Astrocyte (in vitro differentiated cells and primary cell): ENCODE measurements at regions not wholly inside any gene's neighbourhood (a gene's known extent, or its start where the extent isn't known, plus 50 kb on each side); places are given as distances from the start of the nearest gene placed in this dataset.

Experiments
- DNase-seq: peaks from one replicate; pipeline ENCODE4 v3.0.0-alpha.2; 2010; ENCODE audit warnings: low read depth
- FAIRE-seq: peaks from 2 replicates; lab custom pipeline; 2011; peaks lifted over from hg19 to GRCh38; lab: Jason Lieb, UNC
- H2AFZ ChIP-seq: 2 replicates; pipeline ENCODE4 v1.6.0; 2012; ENCODE audit warnings: low read depth, low read length, inconsistent platforms
- H3K27ac ChIP-seq: 2 replicates; pipeline ENCODE4 v1.5.1; 2011; ENCODE audit warnings: low read depth, low read length, inconsistent platforms
- H3K27me3 ChIP-seq: 2 replicates; pipeline ENCODE4 v1.6.0; 2011; ENCODE audit warnings: low read length, inconsistent platforms; ENCODE audit not compliant: insufficient read depth
- H3K36me3 ChIP-seq: 2 replicates; pipeline ENCODE4 v1.5.1; 2011; ENCODE audit warnings: low read length, inconsistent platforms; ENCODE audit not compliant: insufficient read depth
- H3K4me1 ChIP-seq: 2 replicates; pipeline ENCODE4 v1.5.1; 2011; ENCODE audit warnings: low read length, inconsistent platforms; ENCODE audit not compliant: insufficient read depth
- H3K4me2 ChIP-seq: 2 replicates; pipeline ENCODE4 v1.6.0; 2012; ENCODE audit warnings: low read length, inconsistent platforms
- H3K4me3 ChIP-seq: 2 replicates; pipeline ENCODE4 v1.5.1; 2011; ENCODE audit warnings: low read depth, mild to moderate bottlenecking, low read length, inconsistent platforms; ENCODE audit not compliant: insufficient read depth
- H3K79me2 ChIP-seq: 2 replicates; pipeline ENCODE4 v1.6.0; 2012; ENCODE audit warnings: mild to moderate bottlenecking, low read length, inconsistent platforms; ENCODE audit not compliant: insufficient read depth
- H3K9ac ChIP-seq: 2 replicates; pipeline ENCODE4 v1.6.0; 2012; ENCODE audit warnings: mild to moderate bottlenecking, low read length, inconsistent platforms
- H3K9me3 ChIP-seq: 2 replicates; pipeline ENCODE4 v1.5.1; 2012; ENCODE audit warnings: low read depth, mild to moderate bottlenecking, low read length, inconsistent platforms; ENCODE audit not compliant: insufficient read depth
- H4K20me1 ChIP-seq: 2 replicates; pipeline ENCODE4 v1.6.0; 2012; ENCODE audit warnings: low read length, inconsistent platforms; ENCODE audit not compliant: insufficient read depth
- H3K27ac Mint-ChIP-seq: one replicate; pipeline ENCODE4 v1.8.0; 2021; ENCODE audit warnings: mild to moderate bottlenecking, mixed read lengths; ENCODE audit not compliant: unreplicated experiment
- H3K27me3 Mint-ChIP-seq: one replicate; pipeline ENCODE4 v1.8.0; 2021; ENCODE audit warnings: low read depth, mixed read lengths; ENCODE audit not compliant: unreplicated experiment
- H3K36me3 Mint-ChIP-seq: one replicate; pipeline ENCODE4 v1.8.0; 2021; ENCODE audit warnings: low read depth, mixed read lengths; ENCODE audit not compliant: unreplicated experiment
- H3K4me1 Mint-ChIP-seq: one replicate; pipeline ENCODE4 v1.8.0; 2021; ENCODE audit warnings: low read depth, mixed read lengths; ENCODE audit not compliant: unreplicated experiment
- H3K4me3 Mint-ChIP-seq: one replicate; pipeline ENCODE4 v1.8.0; 2021; ENCODE audit warnings: mild to moderate bottlenecking, moderate library complexity, mixed read lengths; ENCODE audit not compliant: unreplicated experiment
- H3K9me3 Mint-ChIP-seq: one replicate; pipeline ENCODE4 v1.8.0; 2021; ENCODE audit warnings: mild to moderate bottlenecking, mixed read lengths; ENCODE audit not compliant: unreplicated experiment
- EZH2 ChIP-seq: IDR thresholded peaks from 2 replicates; pipeline ENCODE4 v1.6.1; 2012; ENCODE audit warnings: mild to moderate bottlenecking, low read length, inconsistent platforms; ENCODE audit not compliant: insufficient read depth
- TF ChIP-seq, protein P1 (sequence below): IDR thresholded peaks from 2 replicates; pipeline ENCODE4 v1.5.1; 2011; ENCODE audit warnings: low read depth, mild to moderate bottlenecking, inconsistent platforms, low read length, moderate library complexity; ENCODE audit not compliant: insufficient read depth

DNA sequence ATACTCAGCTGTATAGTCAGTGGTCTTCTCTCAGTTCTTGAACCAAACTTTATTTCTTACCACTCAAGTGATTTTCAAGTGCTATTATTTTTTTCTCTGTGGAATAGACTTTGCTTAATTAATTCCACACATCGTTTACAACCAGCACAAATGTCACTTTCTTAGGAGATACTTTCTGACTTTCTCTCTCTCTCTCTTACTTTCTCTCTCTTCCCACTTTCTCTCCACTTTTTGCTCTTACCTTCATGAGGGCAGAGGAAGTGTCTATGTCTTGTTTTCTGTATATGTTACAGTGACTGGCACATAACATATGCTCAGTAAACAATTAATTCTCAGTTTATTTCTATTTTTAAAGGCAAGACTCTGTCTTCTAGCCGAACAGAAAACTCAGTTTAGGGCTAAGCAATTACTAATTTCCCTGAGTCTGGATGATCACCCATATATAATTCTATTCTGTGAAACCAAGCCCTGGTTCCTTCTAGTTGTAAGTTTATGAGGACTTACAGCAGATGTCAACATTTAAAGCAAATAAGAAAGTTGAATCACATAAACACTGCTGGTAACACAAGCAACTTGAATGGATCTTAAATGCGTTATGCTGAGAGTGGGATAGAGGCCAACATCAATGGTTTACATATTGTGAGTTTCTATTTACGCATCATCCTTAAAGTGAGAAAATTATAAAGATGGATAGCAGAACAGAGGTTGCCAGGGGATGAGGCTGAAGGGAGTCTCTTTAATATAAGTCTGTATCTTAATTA is 791.4 kb downstream of the MTRR start:
- no peak overlapping the region for H3K4me3 Mint-ChIP-seq
- H4K20me1 ChIP-seq: no peaks in the 10 kb centered on the region
- no peak for TF ChIP-seq EZH2
- TF ChIP-seq, protein P1, sequence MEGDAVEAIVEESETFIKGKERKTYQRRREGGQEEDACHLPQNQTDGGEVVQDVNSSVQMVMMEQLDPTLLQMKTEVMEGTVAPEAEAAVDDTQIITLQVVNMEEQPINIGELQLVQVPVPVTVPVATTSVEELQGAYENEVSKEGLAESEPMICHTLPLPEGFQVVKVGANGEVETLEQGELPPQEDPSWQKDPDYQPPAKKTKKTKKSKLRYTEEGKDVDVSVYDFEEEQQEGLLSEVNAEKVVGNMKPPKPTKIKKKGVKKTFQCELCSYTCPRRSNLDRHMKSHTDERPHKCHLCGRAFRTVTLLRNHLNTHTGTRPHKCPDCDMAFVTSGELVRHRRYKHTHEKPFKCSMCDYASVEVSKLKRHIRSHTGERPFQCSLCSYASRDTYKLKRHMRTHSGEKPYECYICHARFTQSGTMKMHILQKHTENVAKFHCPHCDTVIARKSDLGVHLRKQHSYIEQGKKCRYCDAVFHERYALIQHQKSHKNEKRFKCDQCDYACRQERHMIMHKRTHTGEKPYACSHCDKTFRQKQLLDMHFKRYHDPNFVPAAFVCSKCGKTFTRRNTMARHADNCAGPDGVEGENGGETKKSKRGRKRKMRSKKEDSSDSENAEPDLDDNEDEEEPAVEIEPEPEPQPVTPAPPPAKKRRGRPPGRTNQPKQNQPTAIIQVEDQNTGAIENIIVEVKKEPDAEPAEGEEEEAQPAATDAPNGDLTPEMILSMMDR: no peak
- H3K4me1 Mint-ChIP-seq: no peaks in the 10 kb centered on the region
- no peaks in the 10 kb centered on the region for H3K79me2 ChIP-seq
- H3K4me2 ChIP-seq: no peak overlapping the region
- no peak for DNase-seq
- no peaks in the 10 kb centered on the region for H3K9me3 ChIP-seq
- no peaks in the 10 kb centered on the region for H3K36me3 Mint-ChIP-seq
- no peak overlapping the region for H3K4me3 ChIP-seq
- H3K9ac ChIP-seq: no peak overlapping the region
- no peaks in the 10 kb centered on the region for H3K27me3 Mint-ChIP-seq
- no peaks in the 10 kb centered on the region for H3K27me3 ChIP-seq
- no peak overlapping the region for H2AFZ ChIP-seq
- H3K36me3 ChIP-seq: no peaks in the 10 kb centered on the region
- no peaks in the 10 kb centered on the region for H3K4me1 ChIP-seq
- no peak overlapping the region for H3K27ac Mint-ChIP-seq
- no peaks in the 10 kb centered on the region for H3K9me3 Mint-ChIP-seq
- FAIRE-seq: no peak
- no peak overlapping the region for H3K27ac ChIP-seq

DNA sequence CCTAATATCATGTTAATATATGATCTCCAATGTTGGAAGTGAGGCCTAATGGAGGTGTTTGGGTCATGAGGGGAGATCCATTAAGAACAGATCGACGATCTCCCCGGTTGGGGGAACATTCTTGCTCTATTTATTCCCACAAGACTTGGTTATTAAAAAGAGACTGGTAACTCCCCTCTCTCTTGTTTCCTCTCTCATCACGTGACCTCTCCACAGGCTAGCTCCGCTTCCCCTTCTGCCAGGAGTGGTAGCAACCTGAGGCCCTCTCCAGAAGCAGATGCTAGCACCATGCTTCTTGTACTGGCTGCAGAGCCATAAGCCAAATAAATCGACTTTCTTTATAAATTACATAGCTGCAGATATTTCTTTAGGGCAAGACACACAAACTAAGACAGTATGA is 794.4 kb downstream of the MTRR start:
- no peaks in the 10 kb centered on the region for H3K9me3 Mint-ChIP-seq
- no peaks in the 10 kb centered on the region for H3K4me1 Mint-ChIP-seq
- no peaks in the 10 kb centered on the region for H4K20me1 ChIP-seq
- H3K9me3 ChIP-seq: no peaks in the 10 kb centered on the region
- TF ChIP-seq, protein P1: no peak
- TF ChIP-seq EZH2: no peak
- no peaks in the 10 kb centered on the region for H3K27me3 ChIP-seq
- FAIRE-seq (no peak), DNase-seq (no peak)
- H3K4me1 ChIP-seq: no peaks in the 10 kb centered on the region
- no peak overlapping the region for H3K27ac Mint-ChIP-seq
- H3K27me3 Mint-ChIP-seq: no peaks in the 10 kb centered on the region
- no peak overlapping the region for H2AFZ ChIP-seq
- H3K79me2 ChIP-seq: no peaks in the 10 kb centered on the region
- H3K27ac ChIP-seq: no peak overlapping the region
- H3K36me3 ChIP-seq: no peaks in the 10 kb centered on the region
- H3K4me3 Mint-ChIP-seq: no peak overlapping the region
- H3K36me3 Mint-ChIP-seq: no peaks in the 10 kb centered on the region
- no peak overlapping the region for H3K4me3 ChIP-seq
- H3K9ac ChIP-seq: no peak overlapping the region
- H3K4me2 ChIP-seq: no peak overlapping the region

DNA sequence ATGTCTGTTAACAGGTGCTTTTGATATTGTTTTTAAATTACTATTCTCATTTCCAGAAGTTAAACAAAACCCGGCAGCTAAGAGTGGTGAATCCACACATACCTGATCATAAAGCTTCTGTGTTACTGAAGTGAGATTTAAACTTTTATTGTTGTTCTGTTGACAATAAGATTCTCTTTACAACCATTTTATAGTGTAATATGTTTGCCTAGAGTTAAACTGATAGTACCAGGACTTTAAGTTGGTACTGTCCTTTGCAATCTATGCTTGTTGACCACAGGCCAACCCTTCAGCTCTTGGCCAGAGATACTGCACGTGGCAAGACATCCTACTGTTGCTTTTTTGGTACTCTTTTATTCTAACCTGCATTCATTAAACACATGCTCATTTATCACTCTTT is 806.2 kb downstream of the MTRR start:
- Histone ChIP-seq H4K20me1 (no peaks in the 10 kb centered on the region), H3K4me3 (no peak overlapping the region), H2AFZ (no peak overlapping the region), H3K36me3 (no peaks in the 10 kb centered on the region), H3K4me2 (no peak overlapping the region), H3K4me1 (no peaks in the 10 kb centered on the region), H3K27ac (no peak overlapping the region), H3K9me3 (no peaks in the 10 kb centered on the region), H3K27me3 (no peaks in the 10 kb centered on the region), H3K9ac (no peak overlapping the region), H3K79me2 (no peaks in the 10 kb centered on the region)
- no peak overlapping the region for H3K27ac Mint-ChIP-seq
- no peaks in the 10 kb centered on the region for H3K27me3 Mint-ChIP-seq
- H3K4me3 Mint-ChIP-seq: no peak overlapping the region
- H3K9me3 Mint-ChIP-seq: no peaks in the 10 kb centered on the region
- H3K4me1 Mint-ChIP-seq: peaks cover 6% of the 10 kb centered on the region
- H3K36me3 Mint-ChIP-seq: no peaks in the 10 kb centered on the region
- TF ChIP-seq, protein P1: no peak
- no peak for TF ChIP-seq EZH2
- DNase-seq (no peak), FAIRE-seq (no peak)
